ENCODE measurements at regions not wholly inside any gene's neighbourhood (a gene's known extent, or its start where the extent isn't known, plus 50 kb on each side); places are given as distances from the start of the nearest gene placed in this dataset.
"Not testable (repeated sequence)": the region's sequence is repeated elsewhere in the genome, so short reads cannot be mapped to it uniquely, and the experiment has no call there.

DNA sequence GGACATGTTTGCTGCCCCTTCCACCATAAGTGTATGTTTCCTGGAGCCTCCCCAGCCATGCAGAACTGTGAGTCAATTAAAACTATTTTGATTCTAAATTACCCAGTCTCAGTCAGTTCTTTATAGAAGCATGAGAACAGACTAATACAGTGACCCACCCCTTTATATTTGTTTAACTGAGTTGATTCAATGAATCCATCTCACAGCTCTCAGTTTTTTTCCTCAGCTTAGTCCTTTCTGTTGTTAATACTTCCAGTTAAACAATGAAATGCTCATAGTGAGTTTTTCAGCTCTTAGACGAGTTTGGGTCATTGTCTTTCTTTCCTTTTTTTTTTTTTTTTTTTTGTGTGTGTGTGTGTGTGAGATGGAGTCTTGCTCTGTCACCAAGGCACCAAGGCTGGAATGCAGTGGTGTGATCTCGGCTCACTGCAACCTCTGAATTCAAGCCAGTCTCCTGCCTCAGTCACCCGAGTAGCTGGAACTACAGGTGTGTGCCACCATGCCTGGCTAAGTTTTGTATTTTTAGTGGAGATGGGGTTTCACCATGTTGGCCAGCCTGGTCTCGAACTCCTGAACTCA is 627.4 kb downstream of the SPATA31A7 start:
- H3K36me3 ChIP-seq, DNase-seq, H3K27ac ChIP-seq, H3K4me1 ChIP-seq, H3K4me3 ChIP-seq, H3K9me3 ChIP-seq, H3K27me3 ChIP-seq: not testable (repeated sequence)

DNA sequence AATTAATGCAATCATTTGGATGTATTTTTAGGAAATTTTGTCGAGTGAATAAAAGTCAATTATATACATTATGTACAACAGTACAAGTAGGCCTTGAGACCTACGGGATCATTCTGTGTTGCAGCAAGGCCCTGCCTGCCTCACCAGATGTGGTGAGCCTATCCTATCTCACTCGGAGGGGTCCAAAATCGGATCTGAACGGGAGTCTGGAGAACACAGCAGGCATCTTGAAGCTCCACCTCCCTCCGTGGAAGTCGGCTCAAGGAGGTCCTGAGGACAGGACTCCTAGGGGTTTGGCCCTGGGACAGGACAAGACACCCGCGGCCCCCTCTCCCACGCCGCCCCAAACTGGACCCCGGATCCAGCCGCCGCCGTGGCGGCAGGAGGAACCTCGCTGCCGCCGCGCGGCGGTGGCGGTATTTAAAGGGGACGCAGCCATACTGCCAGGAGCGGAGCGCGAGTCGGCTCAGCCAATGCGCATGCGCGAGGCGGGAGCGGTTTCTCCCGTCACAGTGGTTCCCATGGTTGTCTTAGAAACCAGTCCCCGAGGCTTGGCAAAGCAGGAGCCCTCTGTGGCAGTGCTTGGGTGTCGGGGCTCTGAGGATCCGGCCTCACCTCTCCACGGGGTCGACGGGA is 663.9 kb downstream of the SPATA31A7 start:
- not testable (repeated sequence) for H3K36me3 ChIP-seq, H3K27me3 ChIP-seq, H3K9me3 ChIP-seq, H3K4me1 ChIP-seq
- peak overlapping the region; percentile 18 to 40 (median 23) for H3K4me3 ChIP-seq
- peak overlapping the region in 2 of 4 donors; percentile 32 to 59 for H3K27ac ChIP-seq
- peak in 2 of 3 donors; percentile 71 to 95 for DNase-seq

DNA sequence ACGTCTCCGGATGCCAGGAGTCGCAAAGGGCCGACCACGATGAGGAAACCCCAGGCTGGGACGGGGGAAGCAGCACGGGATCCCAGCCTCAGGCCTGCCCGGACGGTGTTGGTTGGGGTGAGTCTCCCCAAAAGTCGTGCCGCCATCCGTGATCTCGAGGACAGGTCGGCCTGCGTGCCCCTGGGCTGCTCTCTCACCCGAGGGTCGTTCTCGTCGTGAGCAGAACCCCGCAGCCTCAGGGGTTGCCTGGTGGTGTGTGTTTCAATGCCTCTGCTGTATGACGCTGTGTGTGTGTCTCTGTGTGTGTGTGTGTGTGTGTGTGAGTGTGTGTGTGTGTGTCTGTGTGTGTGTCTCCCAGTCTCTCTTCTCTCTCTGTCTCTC is 664.4 kb downstream of the SPATA31A7 start:
- not testable (repeated sequence) for DNase-seq, H3K9me3 ChIP-seq, H3K27me3 ChIP-seq, H3K4me1 ChIP-seq, H3K36me3 ChIP-seq
- Histone ChIP-seq H3K4me3 (peak overlapping the region; percentile 18 to 40 (median 23)), H3K27ac (peak overlapping the region in 2 of 4 donors; percentile 32 to 59)

DNA sequence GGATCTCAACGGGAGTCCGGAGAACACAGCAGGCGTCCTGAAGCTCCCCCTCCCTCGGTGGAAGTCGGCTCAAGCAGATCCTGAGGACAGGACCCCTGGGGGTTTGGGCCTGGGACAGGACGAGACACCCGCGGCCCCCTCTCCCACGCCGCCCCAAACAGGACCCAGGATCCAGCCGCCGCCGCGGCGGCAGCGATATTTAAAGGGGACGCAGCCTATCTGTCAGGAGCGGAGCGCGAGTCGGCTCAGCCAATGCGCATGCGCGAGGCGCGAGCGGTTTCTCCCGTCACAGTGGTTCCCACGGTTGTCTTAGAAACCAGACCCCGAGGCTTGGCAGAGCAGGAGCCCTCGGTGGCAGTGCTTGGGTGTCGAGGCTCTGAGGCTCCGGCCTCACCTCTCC is 666.4 kb downstream of the SPATA31A7 start:
- not testable (repeated sequence) for H3K27me3 ChIP-seq, H3K36me3 ChIP-seq, H3K27ac ChIP-seq, H3K9me3 ChIP-seq, DNase-seq, H3K4me1 ChIP-seq, H3K4me3 ChIP-seq

DNA sequence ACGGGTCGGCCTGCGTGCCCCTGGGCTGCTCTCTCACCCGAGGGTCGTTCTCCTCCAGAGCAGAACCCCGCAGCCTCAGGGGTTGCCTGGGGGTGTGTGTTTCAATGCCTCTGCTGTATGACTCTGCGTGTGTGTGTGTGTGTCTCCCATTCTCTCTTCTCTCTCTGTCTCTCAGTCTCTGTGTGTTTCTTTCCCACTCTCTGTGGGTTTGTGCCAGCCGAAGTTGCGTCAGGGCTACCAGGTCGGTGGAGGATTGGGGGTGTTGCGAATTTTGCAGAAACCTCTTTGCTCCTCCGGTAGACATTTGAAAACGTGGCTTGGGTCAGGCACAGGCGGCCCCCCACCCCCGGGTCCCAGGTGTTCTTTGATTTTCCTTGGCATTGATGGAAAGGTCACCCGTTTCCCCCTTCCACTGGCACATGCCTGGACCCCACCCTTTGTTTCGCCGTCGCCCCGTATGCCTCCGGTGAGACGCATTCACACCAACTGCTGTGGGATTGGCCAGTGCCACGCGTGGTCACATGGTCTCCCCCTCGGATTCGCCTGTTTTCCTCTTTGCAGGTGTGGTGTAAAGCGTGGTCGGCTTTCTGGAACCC is 667.1 kb downstream of the SPATA31A7 start:
- H3K4me3 ChIP-seq, H3K4me1 ChIP-seq, H3K9me3 ChIP-seq, H3K27ac ChIP-seq, DNase-seq, H3K27me3 ChIP-seq, H3K36me3 ChIP-seq: not testable (repeated sequence)

DNA sequence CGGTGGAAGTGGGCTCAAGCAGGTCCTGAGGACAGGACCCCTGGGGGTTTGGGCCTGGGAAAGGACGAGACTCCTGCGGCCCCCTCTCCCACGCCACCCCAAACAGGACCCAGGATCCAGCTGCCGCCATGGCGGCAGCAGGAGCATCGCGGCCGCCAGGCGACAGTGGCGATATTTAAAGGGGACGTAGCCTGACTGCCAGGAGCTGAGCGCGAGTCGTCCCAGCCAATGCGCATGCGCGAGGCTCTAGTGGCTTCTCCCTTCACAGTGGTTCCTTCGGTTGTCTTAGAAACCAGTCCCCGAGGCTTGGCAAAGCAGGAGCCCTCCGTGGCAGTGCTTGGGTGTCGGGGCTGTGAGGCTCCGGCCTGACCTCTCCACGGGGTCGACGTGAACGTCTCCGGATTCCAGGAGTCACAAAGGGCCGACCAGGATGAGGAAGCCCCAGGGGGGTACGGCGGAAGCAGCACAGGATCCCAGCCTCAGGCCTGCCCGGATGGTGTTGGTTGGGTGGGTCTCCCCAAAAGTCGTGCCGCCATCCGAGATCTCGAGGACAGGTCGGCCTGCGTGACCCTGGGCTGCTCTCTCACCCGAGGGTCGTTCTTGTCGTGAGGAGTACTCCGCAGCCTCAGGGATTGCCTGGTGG is 668.0 kb downstream of the SPATA31A7 start:
- not testable (repeated sequence) for DNase-seq, H3K4me1 ChIP-seq, H3K36me3 ChIP-seq, H3K27me3 ChIP-seq, H3K27ac ChIP-seq, H3K9me3 ChIP-seq, H3K4me3 ChIP-seq

DNA sequence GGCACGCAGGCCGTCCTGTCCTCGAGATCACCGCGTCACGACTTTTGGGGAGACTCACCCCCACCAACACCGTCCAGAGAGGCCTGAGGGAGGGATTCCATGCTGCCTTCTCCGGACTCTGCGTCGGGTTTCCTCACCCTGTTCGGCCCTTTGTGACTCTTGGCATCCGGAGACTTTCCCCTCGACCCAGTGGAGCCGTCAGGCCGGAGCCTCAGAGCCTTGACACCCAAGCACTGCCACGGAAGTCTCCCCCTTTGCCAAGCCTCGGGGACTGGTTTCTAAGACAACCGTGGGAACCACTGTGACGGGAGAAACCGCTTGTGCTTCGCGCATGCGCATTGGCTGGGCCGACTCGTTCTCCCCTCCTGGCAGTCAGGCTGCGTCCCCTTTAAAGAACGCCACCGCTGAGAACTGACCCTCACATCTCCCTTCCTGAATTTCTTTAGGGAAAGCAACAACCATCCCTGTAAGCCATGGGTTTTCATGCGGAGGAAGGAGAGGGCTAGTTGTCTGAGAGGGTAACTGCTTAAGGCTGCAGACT is 672.7 kb downstream of the SPATA31A7 start:
- not testable (repeated sequence) for H3K27ac ChIP-seq, H3K9me3 ChIP-seq, H3K27me3 ChIP-seq, H3K4me3 ChIP-seq, H3K36me3 ChIP-seq, H3K4me1 ChIP-seq
- peak in 2 of 3 donors; percentile 39 to 73 for DNase-seq

DNA sequence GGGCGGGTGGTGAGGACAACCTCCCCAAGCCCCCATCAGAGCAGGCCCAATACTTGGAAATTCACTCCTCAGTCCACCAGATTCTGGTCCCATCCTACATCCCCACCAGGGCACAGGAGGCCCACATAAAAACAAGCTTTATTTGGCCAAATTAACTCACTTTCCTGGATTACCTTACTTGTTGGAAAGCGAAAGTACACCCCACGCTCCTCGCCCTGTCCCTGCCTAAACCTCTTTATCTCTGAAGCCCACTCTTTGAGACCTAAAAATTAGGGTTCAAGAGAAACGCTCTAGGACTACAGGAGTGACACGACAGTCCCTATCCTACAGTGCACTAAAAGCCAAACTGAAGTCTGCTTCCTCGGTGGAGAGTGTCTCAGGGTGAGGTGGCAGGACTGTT is 674.6 kb downstream of the SPATA31A7 start:
- H3K36me3 ChIP-seq, H3K27ac ChIP-seq, H3K4me1 ChIP-seq, H3K27me3 ChIP-seq, H3K9me3 ChIP-seq, H3K4me3 ChIP-seq: not testable (repeated sequence)
- peak in 2 of 3 donors; percentile 12 to 26 for DNase-seq

DNA sequence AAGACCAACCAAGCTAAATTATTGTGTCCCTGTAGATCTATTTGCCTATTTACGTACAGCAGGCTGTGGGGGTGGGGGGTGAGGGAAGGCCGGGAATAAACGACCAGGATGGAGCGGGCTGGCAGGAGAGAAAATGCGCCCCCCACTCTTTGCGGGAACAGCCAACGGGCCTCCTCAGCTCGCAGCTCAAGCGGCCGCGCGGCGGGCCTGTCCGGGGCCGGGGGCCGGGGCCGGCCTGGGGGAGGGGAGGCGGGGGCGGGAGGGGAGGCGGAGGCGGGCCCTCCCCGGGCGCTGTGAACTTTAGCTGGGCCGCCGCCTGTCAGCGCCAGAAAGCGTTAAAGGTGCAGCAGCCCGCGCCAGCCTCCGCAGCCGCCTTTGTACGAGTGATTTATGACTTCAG is 679.1 kb downstream of the SPATA31A7 start:
- not testable (repeated sequence) for H3K4me1 ChIP-seq, H3K4me3 ChIP-seq, DNase-seq

DNA sequence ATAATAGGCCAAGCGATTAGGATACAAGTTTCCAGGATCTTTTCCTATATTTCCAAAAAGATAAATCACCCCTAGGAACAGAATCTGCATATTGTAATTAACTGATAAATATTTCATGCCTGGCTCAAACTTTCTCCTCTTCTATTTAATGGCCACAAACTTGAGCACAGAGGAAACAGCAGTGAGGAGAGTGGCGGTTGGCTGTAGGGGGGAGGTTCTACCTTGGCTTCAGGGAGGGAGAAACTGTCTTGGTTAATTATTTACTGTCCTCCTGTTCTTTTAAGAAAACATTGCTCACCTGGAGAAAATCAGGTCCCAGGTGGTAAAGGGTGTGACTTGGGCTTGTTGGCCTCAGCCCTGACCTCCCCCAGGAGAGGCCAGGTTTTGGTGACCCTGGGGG is 682.5 kb downstream of the SPATA31A7 start:
- not testable (repeated sequence) for H3K9me3 ChIP-seq, H3K4me3 ChIP-seq, H3K36me3 ChIP-seq, H3K27me3 ChIP-seq, H3K4me1 ChIP-seq, H3K27ac ChIP-seq
- peak in 1 of 3 donors; percentile 52 for DNase-seq

More for the DNA sequence above, 679.1 kb downstream of the SPATA31A7 start:
- H3K9me3 ChIP-seq, H3K27ac ChIP-seq, H3K27me3 ChIP-seq, H3K36me3 ChIP-seq: not testable (repeated sequence)

Small RNA genes in the stretch of these regions (small RNA-seq; reads per million reads assigned to genes)
- gene AL391987.6, result 0 reads per million in 2 donors

Measured in Peyer's patch (tissue), 4 donors.